ENCODE measurements at regions not wholly inside any gene's neighbourhood (a gene's known extent, or its start where the extent isn't known, plus 50 kb on each side); places are given as distances from the start of the nearest gene placed in this dataset.

- TF ChIP-seq, protein P1, sequence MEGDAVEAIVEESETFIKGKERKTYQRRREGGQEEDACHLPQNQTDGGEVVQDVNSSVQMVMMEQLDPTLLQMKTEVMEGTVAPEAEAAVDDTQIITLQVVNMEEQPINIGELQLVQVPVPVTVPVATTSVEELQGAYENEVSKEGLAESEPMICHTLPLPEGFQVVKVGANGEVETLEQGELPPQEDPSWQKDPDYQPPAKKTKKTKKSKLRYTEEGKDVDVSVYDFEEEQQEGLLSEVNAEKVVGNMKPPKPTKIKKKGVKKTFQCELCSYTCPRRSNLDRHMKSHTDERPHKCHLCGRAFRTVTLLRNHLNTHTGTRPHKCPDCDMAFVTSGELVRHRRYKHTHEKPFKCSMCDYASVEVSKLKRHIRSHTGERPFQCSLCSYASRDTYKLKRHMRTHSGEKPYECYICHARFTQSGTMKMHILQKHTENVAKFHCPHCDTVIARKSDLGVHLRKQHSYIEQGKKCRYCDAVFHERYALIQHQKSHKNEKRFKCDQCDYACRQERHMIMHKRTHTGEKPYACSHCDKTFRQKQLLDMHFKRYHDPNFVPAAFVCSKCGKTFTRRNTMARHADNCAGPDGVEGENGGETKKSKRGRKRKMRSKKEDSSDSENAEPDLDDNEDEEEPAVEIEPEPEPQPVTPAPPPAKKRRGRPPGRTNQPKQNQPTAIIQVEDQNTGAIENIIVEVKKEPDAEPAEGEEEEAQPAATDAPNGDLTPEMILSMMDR (optimal IDR thresholded peaks at IDR 0.05 in 1 of 3, IDR thresholded peaks at IDR 0.05 in 1 of 3, conservative IDR thresholded peaks at IDR 0.05 in 1 of 3; ENCODE audit: extremely low read depth in 1 of 3, insufficient read depth in 2 of 3, low read length in 3 of 3) = no peak
- no peak for TF ChIP-seq EZH2 (IDR thresholded peaks at IDR 0.05; ENCODE audit: low read length)
Measured at GRCh38 chr22:44373234-44373633, 60.5 kb upstream of the SHISAL1 start.
